NCI-H2107 (cell line): ENCODE measurements at regions not wholly inside any gene's neighbourhood (a gene's known extent, or its start where the extent isn't known, plus 50 kb on each side); places are given as distances from the start of the nearest gene placed in this dataset.
"Not testable (repeated sequence)": the region's sequence is repeated elsewhere in the genome, so short reads cannot be mapped to it uniquely, and the experiment has no call there.

Source experiments
- DNase-seq: peaks from one replicate; lab custom pipeline; 2025; lab: John Stamatoyannopoulos, UW

GRCh38 chr14:53668897-53669296 lies 287.7 kb downstream of the BMP4 start:
- DNase-seq: no peak

- DNase-seq: no peak
Observed at GRCh38 chr14:53663709-53664108, 292.9 kb downstream of the BMP4 start.

GRCh38 chr14:53655080-53655785 lies 301.4 kb downstream of the BMP4 start:
- DNase-seq: no peak

GRCh38 chr14:53652068-53652467 lies 304.6 kb downstream of the BMP4 start:
- DNase-seq: no peak

- no peak for DNase-seq
Observed at GRCh38 chr14:53651096-53651740, 305.4 kb downstream of the BMP4 start.

DNA sequence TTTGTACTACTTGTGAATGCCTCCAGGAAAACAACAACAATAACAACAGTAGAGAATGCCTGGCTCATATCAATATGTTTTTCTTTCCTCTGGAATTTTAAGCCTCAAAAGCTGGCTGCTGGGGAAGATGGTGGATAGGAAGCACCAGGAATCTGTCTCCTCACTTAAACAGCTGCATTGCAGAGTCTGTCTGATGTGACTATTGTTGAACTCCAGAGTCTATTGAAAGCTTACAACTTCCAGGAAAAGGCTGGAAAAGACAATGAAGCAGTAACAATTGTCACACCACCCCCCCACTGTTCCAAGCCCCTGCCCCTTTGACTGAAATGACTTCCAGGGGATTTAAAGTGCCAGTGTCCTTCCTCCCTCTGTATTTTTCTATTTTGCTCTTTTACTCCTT lies 309.7 kb downstream of the BMP4 start:
- no peak for DNase-seq

DNA sequence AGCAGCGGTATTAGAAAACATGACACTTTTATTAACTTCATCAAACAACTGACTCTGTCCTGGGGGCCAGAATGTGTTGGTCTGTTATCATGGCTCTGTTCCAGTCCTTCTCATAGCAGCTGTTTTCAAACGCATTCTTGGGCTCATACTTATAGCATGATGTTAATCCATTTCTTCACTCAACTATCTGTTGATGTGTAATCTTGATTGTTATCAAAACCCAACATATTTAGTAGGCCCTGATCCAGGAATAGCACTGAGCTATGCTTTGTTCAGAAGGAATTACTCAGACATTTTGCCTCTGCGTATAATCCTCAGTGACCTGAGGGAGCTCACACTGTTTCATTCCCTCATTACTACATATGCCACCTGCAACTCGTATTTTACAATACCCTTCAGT lies 315.9 kb downstream of the BMP4 start:
- DNase-seq: no peak

GRCh38 chr14:53638966-53639365 lies 317.7 kb downstream of the BMP4 start:
- DNase-seq: no peak

DNA sequence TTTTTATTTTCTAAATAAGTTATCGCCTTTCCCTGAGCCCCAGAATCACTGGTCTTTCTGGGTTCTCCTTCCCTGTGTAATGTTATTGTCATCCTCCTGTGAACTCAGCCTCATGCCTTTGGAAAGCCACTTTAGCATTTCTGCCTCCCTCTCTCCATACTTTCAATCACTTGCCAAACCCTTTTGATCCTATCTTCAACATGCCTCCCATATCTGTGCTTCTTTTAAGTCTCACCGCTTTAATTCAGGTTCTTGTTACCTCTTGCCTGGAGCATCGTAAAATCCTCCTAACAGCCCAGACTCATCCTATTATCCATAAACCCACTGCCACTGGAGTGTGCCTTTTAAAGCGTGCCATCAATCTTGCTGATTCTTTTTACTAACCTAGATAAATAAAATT lies 321.8 kb downstream of the BMP4 start:
- DNase-seq: no peak

DNA sequence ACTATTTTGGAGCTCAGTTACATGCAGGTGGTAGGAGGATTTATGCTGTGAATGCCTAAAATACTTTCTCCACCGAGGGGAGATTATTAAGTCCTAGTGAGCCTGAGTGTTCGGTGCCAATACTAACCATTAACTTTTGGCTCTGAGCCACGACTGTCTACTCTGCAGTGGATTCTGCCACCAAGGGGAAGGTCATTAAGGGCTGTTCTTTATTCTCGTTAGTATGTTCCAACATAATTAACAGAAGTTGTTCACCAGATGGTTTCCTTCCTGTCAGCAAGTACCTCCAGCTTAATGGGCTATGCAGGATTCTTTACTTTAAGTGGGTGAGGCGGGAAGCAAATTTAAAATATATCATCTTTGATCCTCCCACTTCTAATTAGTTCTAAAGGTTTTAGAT lies 326.3 kb downstream of the BMP4 start:
- no peak for DNase-seq

DNA sequence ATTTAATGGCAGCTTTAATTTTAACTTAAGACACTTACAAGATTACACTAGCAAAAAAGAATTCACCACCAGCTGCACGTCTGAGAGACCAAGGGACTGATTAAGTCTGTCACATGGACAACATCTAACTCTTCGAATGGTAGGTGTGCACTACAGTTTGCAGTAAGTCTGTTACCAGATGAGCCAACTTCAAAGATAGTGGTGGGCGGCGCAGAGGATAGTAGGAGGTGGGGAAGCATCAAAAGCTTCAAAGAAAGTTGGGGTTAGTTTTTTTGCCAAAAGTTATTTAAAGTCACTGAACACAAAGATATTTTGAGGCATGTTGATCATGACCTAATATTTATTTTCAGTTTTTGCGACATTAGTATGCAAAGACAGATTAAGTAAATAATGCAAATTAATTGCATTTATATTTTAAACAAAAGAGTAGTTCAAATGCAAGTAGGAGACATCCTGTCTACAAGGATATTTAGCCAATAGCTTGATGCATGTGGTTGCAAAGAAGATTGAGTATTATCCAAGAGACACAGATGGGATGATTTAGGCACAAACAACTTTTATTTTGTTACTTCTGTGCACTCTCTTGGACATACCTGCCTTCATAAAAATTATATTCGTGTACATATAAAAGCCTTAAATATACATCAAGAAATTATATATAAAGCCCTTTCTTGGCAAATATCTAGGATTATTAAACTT lies 327.7 kb downstream of the BMP4 start:
- DNase-seq: no peak

- DNase-seq: no peak
Observed at GRCh38 chr14:53628261-53628660, 328.4 kb downstream of the BMP4 start.

GRCh38 chr14:53626761-53627160 lies 329.9 kb downstream of the BMP4 start:
- no peak for DNase-seq

DNA sequence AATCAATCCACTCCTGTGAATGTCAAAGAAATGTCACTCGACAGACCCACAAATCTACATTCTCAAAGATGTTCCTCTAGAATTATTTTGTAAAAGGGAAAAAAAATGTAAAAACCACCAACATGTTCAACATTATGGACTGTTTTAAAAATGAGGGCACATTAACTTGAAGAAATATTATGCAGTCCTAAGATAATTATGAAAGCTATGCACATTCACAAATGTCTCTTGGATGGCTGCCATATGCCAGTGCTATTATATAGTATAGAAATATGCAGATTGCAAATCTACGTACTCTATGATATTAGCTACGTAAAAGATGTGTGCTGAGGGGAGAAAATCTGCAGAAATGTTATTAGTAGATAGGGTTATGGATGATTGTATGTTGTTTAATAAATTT lies 334.2 kb downstream of the BMP4 start:
- no peak for DNase-seq

- DNase-seq: no peak
Observed at GRCh38 chr14:53621921-53622320, 334.7 kb downstream of the BMP4 start.

GRCh38 chr14:53621433-53621832 lies 335.2 kb downstream of the BMP4 start:
- DNase-seq: no peak

- DNase-seq: no peak
Observed at GRCh38 chr14:53620890-53621289, 335.7 kb downstream of the BMP4 start.

DNA sequence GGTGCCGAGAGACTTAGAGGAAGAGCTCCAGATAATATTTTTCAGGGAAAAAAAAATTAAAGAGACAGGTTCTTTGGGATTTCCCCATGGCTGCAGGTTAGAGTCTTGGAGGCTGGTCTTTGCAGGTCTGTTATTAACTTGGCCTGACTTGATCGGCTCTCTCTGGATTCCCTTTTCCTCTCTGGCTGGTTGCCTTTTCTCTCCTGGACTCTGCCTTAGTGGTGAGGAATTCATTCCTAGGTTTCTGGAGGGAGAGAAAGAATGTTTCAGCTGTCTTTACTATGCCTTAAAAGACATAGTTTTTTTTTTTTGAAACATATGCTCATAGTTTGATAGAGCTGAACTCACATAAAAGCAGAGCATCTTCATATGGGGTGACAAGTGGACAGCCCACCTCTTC lies 336.3 kb downstream of the BMP4 start:
- no peak for DNase-seq

- no peak for DNase-seq
Observed at GRCh38 chr14:53619691-53620231, 336.9 kb downstream of the BMP4 start.

DNA sequence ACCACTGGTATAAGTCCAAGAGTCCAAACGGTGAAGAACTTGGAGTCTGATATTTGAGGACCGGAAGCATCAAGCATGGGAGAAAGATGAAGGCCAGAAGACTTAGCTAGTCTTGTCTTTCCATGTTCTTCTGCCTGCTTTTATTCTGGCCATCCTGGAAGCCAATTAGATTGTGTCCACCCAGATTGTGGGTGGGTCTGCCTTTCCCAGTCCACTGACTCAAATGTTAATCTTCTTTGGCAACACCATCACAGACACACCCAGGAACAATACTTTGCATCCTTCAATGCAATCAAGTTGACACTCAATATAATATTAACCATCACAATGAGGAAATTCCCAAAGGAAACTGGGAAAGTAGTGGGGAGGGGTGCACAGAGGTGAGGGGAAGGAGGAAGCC lies 340.1 kb downstream of the BMP4 start:
- DNase-seq: not testable (repeated sequence)

- no peak for DNase-seq
Observed at GRCh38 chr14:53615252-53615651, 341.4 kb downstream of the BMP4 start.

DNA sequence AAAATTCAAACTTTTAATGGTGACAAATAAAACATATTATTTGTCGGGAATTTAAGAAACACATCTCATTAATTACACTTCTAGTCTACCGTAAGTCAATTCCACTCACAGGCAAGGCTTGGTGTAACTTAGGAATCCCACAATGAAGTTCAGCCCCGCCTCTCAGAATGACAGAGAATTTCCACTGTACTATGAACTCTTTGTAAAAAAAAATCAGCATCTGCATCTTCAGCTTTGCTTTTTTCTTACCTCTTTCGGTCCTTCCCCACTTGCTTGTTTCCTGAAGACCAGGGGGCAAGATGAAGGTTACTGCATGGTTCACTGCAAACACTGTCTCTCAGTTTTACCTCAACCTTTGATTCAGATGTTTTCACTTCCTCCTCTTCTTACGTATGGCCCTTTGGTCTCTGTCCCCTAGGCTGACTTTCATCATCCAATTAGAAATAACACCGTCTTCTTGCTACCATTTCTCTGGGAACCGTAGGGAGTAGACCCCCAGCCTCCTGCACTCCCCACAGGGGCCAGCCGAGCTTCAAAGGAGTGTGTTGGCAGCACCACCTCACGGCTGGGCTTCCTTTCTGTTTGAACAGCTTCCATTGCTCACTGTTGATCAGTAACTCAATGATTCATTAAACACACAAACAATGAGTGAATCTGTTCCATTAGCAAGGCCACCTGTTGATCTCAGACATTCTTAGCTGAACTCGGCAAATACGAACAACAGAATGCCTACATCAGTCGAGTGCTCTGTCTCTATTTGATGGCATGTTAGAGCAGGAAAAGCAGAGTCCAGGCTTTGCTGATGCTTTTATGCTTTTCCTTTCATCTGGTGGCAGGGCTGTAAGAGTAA lies 343.0 kb downstream of the BMP4 start:
- no peak for DNase-seq
